ENCODE measurements at regions not wholly inside any gene's neighbourhood (a gene's known extent, or its start where the extent isn't known, plus 50 kb on each side); places are given as distances from the start of the nearest gene placed in this dataset.

DNA sequence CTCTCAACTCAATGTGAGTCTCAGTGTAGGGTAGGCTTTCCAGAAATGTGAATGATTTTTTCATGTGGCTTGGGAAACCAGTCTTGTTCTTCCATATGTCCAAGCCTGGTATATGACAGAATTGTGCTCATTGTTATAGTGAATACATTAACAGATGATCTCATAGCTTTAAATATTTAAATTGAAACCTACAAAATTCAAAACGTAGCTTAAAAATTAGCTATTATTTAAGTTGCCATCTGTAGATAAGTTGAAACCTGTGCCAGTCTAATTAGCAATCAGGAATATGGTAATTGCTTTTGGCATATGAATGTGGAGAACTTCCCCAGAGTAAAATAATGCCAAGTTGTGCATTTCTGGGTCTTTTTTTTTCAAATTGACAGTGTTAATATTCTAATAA, 891.6 kb upstream of the SEL1L start:
- TF ChIP-seq, protein P1, sequence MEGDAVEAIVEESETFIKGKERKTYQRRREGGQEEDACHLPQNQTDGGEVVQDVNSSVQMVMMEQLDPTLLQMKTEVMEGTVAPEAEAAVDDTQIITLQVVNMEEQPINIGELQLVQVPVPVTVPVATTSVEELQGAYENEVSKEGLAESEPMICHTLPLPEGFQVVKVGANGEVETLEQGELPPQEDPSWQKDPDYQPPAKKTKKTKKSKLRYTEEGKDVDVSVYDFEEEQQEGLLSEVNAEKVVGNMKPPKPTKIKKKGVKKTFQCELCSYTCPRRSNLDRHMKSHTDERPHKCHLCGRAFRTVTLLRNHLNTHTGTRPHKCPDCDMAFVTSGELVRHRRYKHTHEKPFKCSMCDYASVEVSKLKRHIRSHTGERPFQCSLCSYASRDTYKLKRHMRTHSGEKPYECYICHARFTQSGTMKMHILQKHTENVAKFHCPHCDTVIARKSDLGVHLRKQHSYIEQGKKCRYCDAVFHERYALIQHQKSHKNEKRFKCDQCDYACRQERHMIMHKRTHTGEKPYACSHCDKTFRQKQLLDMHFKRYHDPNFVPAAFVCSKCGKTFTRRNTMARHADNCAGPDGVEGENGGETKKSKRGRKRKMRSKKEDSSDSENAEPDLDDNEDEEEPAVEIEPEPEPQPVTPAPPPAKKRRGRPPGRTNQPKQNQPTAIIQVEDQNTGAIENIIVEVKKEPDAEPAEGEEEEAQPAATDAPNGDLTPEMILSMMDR (IDR thresholded peaks at IDR 0.05) = no peak
- TF ChIP-seq POLR2A (IDR thresholded peaks at IDR 0.05) = no peak
- TF ChIP-seq EP300 (IDR thresholded peaks at IDR 0.05) = no peak

All from ovary (tissue), 3 donors.